Gastroesophageal sphincter (tissue), 3 donors: ENCODE measurements at regions not wholly inside any gene's neighbourhood (a gene's known extent, or its start where the extent isn't known, plus 50 kb on each side); places are given as distances from the start of the nearest gene placed in this dataset.

Experiments
- CTCF ChIP-seq, 4 experiments: fragments of 200-600 bp in 2 of 4; fragments of 450-650 bp in 2 of 4; sonication (generic) in 1 of 4; IDR thresholded peaks; one replicate each; pipeline ENCODE4 v1.5.1; 2017 to 2019; ENCODE audit warnings: antibody characterized with exemption in 4 of 4, mild to moderate bottlenecking in 2 of 4, moderate library complexity in 2 of 4
- POLR2A ChIP-seq, 2 donors: fragments of 450-650 bp; IDR thresholded peaks; one replicate each; pipeline ENCODE4 v1.6.1; 2017; ENCODE audit warnings: antibody characterized with exemption in 2 of 2, mild to moderate bottlenecking in 2 of 2, moderate library complexity in 1 of 2

GRCh38 chr17:55660178-55660886 lies 62.3 kb downstream of the TMEM100 start:
- TF ChIP-seq CTCF (IDR thresholded peaks at IDR 0.05) (no peak), POLR2A (IDR thresholded peaks at IDR 0.05) (no peak)
